Activated CD4-positive, alpha-beta T cell treated with anti-CD3 and anti-CD28 coated beads for 36 hours (primary cell): ENCODE measurements at regions not wholly inside any gene's neighbourhood (a gene's known extent, or its start where the extent isn't known, plus 50 kb on each side); places are given as distances from the start of the nearest gene placed in this dataset.
A peak's percentile ranks its signal among the peaks of the same experiment; 100 is the strongest.
"Not testable (repeated sequence)": the region's sequence is repeated elsewhere in the genome, so short reads cannot be mapped to it uniquely, and the experiment has no call there.

Experiments used
- ATAC-seq: fragments of 200-7000 bp; cut with Tn5 transposase; one replicate; pipeline ENCODE4 v1.10.0; 2021; ENCODE audit warnings: mild to moderate bottlenecking, moderate library complexity
- CTCF ChIA-PET: fragments of 350-600 bp; sonication (Branson Sonifier 250); formaldehyde crosslinking; loops from one replicate; lab custom pipeline; 2021; ENCODE audit warnings: antibody characterized with exemption; lab: Charles Lee
- POLR2A ChIA-PET: fragments of 350-600 bp; sonication (Branson Sonifier 250); formaldehyde crosslinking; loops from one replicate; lab custom pipeline; 2021; ENCODE audit warnings: antibody characterized with exemption, inconsistent platforms; lab: Charles Lee
- DNase-seq: peaks from one replicate; pipeline ENCODE4 v3.0.0-alpha.2; 2020
- H3K27ac Mint-ChIP-seq: one replicate; pipeline ENCODE4 v1.8.0; 2021; ENCODE audit warnings: mixed read lengths
- H3K27me3 Mint-ChIP-seq: one replicate; pipeline ENCODE4 v1.8.0; 2021; ENCODE audit warnings: mixed read lengths
- H3K36me3 Mint-ChIP-seq: one replicate; pipeline ENCODE4 v1.8.0; 2021; ENCODE audit warnings: low read depth, mixed read lengths
- H3K4me1 Mint-ChIP-seq: one replicate; pipeline ENCODE4 v1.8.0; 2021; ENCODE audit warnings: mixed read lengths
- H3K4me3 Mint-ChIP-seq: one replicate; pipeline ENCODE4 v1.8.0; 2021; ENCODE audit warnings: mild to moderate bottlenecking, moderate library complexity, mixed read lengths
- H3K9me3 Mint-ChIP-seq: one replicate; pipeline ENCODE4 v1.8.0; 2021; ENCODE audit warnings: low read depth, mixed read lengths
- intact Hi-C, 2 experiments: fragments of 100-400 bp; cut with DNase I in 1 of 2; cut with micrococcal nuclease in 1 of 2; formaldehyde crosslinking; loops; one replicate each; pipeline versions ENCODE4 v1.14.2 to v1.15.1; 2022 to 2024; cut with DNase I, micrococcal nuclease

DNA sequence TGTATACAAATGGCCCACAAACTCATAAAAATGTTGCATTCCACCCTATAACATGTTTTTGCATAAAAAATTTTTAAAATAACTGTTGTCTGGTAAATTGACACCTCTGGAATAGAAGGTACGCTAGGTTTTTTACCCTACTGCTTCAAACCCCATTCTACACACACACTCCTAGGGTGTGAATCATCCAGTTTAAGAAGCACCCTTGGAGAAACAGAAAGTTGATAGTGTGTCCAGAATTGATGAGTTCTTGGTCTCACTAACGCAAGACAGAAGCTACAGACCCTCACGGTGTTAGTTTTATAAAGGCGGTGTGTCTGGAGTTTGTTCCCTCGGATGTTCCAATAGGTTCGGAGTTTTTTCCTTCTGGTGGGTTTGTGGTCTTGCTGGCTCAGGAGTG lies 158.5 kb downstream of the KLRB1 start:
- ChIA-PET POLR2A (interaction anchor here (0.7 kb wide), 1 partner anchor 199 kb away, joined by 3 read pairs; no protein-coding TSS in a partner anchor), CTCF (interaction anchor here (1.6 to 1.8 kb wide), 3 partner anchors 185 to 294 kb away, joined by 3 to 6 read pairs (median 5); no protein-coding TSS in a partner anchor)
- Mint-ChIP-seq H3K27ac (peak overlapping the region; percentile 97), H3K4me3 (peak overlapping the region; percentile 98), H3K9me3 (peaks cover 3% of the 10 kb centered on the region), H3K4me1 (peaks cover 17% of the 10 kb centered on the region), H3K36me3 (peaks cover 6% of the 10 kb centered on the region), H3K27me3 (no peaks in the 10 kb centered on the region)
- ATAC-seq (no peak), DNase-seq (no peak)
- intact Hi-C loops = loop anchor here in 1 of 2 experiments (5.0 kb wide), 1 partner anchor 203 kb away; no protein-coding TSS in a partner anchor

- ATAC-seq, H3K36me3 Mint-ChIP-seq, DNase-seq, H3K9me3 Mint-ChIP-seq, H3K27me3 Mint-ChIP-seq, POLR2A ChIA-PET: not testable (repeated sequence)
- CTCF ChIA-PET = interaction anchor here (1.6 to 1.7 kb wide), 2 partner anchors 185 to 259 kb away, joined by 3 to 5 read pairs; no protein-coding TSS in a partner anchor
- Mint-ChIP-seq H3K4me1 (peaks cover 17% of the 10 kb centered on the region), H3K4me3 (peak overlapping the region; percentile 98), H3K27ac (peak overlapping the region; percentile 97)
- intact Hi-C loops = loop anchor here in 1 of 2 experiments (5.0 kb wide), 1 partner anchor 204 kb away; no protein-coding TSS in a partner anchor
Observed at GRCh38 chr12:9448648-9449047, 159.1 kb downstream of the KLRB1 start.

- H3K36me3 Mint-ChIP-seq, POLR2A ChIA-PET, H3K27me3 Mint-ChIP-seq, H3K9me3 Mint-ChIP-seq: not testable (repeated sequence)
- ATAC-seq (peak; percentile 82), DNase-seq (peak; percentile 93)
- intact Hi-C loops = loop anchor here in 1 of 2 experiments (5.0 kb wide), 1 partner anchor 204 kb away; no protein-coding TSS in a partner anchor
- peak overlapping the region; percentile 98 for H3K4me3 Mint-ChIP-seq
- peak overlapping the region; percentile 97 for H3K27ac Mint-ChIP-seq
- H3K4me1 Mint-ChIP-seq = peaks cover 17% of the 10 kb centered on the region
- CTCF ChIA-PET = interaction anchor here (1.6 to 1.7 kb wide), 2 partner anchors 186 to 260 kb away, joined by 3 to 5 read pairs; no protein-coding TSS in a partner anchor
Observed at GRCh38 chr12:9447791-9448614, 159.7 kb downstream of the KLRB1 start.

- H3K27me3 Mint-ChIP-seq, CTCF ChIA-PET, H3K36me3 Mint-ChIP-seq, POLR2A ChIA-PET, H3K9me3 Mint-ChIP-seq: not testable (repeated sequence)
- intact Hi-C loops = loop anchor here in 1 of 2 experiments (5.0 kb wide), 1 partner anchor 205 kb away; no protein-coding TSS in a partner anchor
- DNase-seq (peak; percentile 35), ATAC-seq (peak; percentile 26)
- H3K4me3 Mint-ChIP-seq = peak overlapping the region; percentile 98
- H3K27ac Mint-ChIP-seq = peak overlapping the region; percentile 66
- H3K4me1 Mint-ChIP-seq = peaks cover 17% of the 10 kb centered on the region
Observed at GRCh38 chr12:9446883-9447761, 160.6 kb downstream of the KLRB1 start.

DNA sequence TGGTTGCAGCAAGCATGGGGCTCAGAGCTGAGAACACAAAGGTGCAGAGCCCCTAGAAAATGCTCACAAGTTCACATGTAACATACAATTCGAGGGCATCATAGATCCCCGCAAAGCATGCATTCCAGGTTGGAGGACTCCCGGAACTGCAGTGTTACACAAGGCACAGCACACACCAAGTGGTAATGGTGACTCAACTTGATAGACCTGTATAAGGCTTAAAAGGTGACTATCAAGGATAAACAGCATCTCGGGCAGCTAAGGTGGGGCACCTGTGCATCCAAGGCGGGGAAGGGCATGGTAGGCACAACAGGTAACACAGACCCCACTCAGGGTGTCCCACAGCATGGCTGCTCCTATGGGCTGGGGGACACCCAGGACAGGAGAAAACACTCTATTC lies 167.3 kb downstream of the KLRB1 start:
- H3K9me3 Mint-ChIP-seq, ATAC-seq, H3K36me3 Mint-ChIP-seq, intact Hi-C loops, CTCF ChIA-PET, H3K4me3 Mint-ChIP-seq, POLR2A ChIA-PET, H3K27ac Mint-ChIP-seq, H3K4me1 Mint-ChIP-seq, H3K27me3 Mint-ChIP-seq, DNase-seq: not testable (repeated sequence)

DNA sequence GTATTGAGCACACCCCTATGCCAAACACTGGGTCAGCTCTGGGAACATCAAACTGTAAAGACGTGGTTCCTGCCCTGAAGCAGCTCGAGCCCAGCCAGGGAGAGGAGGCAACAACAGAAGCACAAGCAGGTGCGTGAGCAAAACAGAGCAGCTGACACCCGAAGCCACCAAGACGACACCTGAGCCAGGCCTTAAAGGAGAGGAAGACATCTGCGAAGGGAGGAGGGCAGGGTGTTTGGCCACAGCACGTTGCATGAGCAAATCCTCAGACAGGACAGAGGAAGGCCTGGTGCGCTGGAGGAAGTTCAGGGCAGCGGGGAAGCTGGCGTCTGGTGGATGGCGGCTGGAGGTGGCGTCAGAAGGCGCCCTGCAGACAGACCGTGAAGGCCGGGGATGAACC lies 172.0 kb downstream of the KLRB1 start:
- H3K4me3 Mint-ChIP-seq, CTCF ChIA-PET, POLR2A ChIA-PET, H3K9me3 Mint-ChIP-seq, DNase-seq, H3K27me3 Mint-ChIP-seq, H3K36me3 Mint-ChIP-seq, H3K4me1 Mint-ChIP-seq, intact Hi-C loops, H3K27ac Mint-ChIP-seq: not testable (repeated sequence)
- peak; percentile 65 for ATAC-seq

DNA sequence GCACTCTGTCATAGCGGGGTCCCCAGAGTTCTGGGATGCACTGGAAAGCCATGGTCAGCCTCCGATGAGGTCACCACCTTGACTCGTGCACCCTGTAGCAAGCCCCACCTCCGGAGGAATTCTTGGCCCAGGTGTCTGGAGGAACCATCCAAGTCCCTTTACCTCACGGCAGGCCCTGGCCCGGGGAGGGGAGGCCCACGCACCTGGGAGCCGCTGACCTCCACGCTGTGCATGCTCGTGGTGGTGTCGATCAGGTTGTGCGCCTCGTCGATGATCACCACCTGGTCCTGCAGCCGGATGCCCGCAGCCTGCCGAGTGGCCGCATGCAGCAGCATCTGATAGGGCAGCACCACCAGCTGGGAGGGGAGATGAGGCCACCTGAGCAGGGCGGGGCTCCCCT lies 177.3 kb downstream of the KLRB1 start:
- H3K27me3 Mint-ChIP-seq, intact Hi-C loops, H3K9me3 Mint-ChIP-seq, ATAC-seq, H3K27ac Mint-ChIP-seq, H3K4me3 Mint-ChIP-seq, POLR2A ChIA-PET, CTCF ChIA-PET, H3K4me1 Mint-ChIP-seq, DNase-seq: not testable (repeated sequence)
- H3K36me3 Mint-ChIP-seq = peaks cover 12% of the 10 kb centered on the region

GRCh38 chr12:9428856-9429255 lies 178.9 kb downstream of the KLRB1 start:
- H3K9me3 Mint-ChIP-seq, H3K27ac Mint-ChIP-seq, intact Hi-C loops, ATAC-seq, CTCF ChIA-PET, POLR2A ChIA-PET, H3K4me3 Mint-ChIP-seq, H3K27me3 Mint-ChIP-seq, DNase-seq, H3K4me1 Mint-ChIP-seq: not testable (repeated sequence)
- H3K36me3 Mint-ChIP-seq = peaks cover 16% of the 10 kb centered on the region

GRCh38 chr12:9425429-9425828 lies 182.3 kb downstream of the KLRB1 start:
- POLR2A ChIA-PET, H3K4me1 Mint-ChIP-seq, CTCF ChIA-PET, H3K4me3 Mint-ChIP-seq, H3K9me3 Mint-ChIP-seq, ATAC-seq, intact Hi-C loops, DNase-seq, H3K27ac Mint-ChIP-seq, H3K27me3 Mint-ChIP-seq: not testable (repeated sequence)
- peaks cover 21% of the 10 kb centered on the region for H3K36me3 Mint-ChIP-seq

DNA sequence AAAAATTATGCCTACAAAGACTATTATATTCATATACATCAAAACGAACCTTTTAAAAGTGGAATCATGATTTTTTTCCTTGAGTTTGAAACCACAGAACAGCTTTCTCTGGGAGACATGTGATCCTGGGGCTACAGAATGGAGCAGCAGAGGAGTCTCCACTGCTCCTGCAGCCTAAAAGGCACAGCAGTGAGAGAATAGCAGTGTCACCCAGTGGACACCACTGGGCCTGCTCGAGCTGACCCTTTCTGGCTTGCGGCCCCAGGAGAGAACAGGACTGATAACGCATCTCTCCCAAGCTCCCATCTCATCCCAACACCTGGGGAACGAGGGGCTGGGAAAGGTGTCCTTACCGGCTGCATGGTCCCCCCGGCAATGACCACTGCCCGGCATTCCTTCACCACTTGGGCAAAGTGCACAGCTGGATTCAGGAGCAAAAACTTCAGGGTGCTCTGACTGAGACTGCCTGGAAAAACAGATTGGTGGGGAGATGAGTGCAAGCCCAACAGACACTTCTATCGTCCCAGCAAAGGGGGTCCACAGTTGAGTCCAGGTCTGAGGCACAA lies 183.5 kb downstream of the KLRB1 start:
- H3K9me3 Mint-ChIP-seq, DNase-seq, H3K4me1 Mint-ChIP-seq, H3K27ac Mint-ChIP-seq, CTCF ChIA-PET, POLR2A ChIA-PET, ATAC-seq, intact Hi-C loops, H3K4me3 Mint-ChIP-seq, H3K27me3 Mint-ChIP-seq: not testable (repeated sequence)
- peaks cover 18% of the 10 kb centered on the region for H3K36me3 Mint-ChIP-seq

GRCh38 chr12:9422689-9423088 lies 185.0 kb downstream of the KLRB1 start:
- H3K27me3 Mint-ChIP-seq = not testable (repeated sequence)

More at GRCh38 chr12:9422689-9423088, 185.0 kb downstream of the KLRB1 start:
- ATAC-seq, CTCF ChIA-PET, intact Hi-C loops, POLR2A ChIA-PET, H3K4me1 Mint-ChIP-seq, DNase-seq, H3K4me3 Mint-ChIP-seq, H3K27ac Mint-ChIP-seq, H3K9me3 Mint-ChIP-seq: not testable (repeated sequence)
- H3K36me3 Mint-ChIP-seq = peaks cover 18% of the 10 kb centered on the region
